IMR-90 (cell line): ENCODE measurements at regions not wholly inside any gene's neighbourhood (a gene's known extent, or its start where the extent isn't known, plus 50 kb on each side); places are given as distances from the start of the nearest gene placed in this dataset.

Experiments
- ATAC-seq: fragments of 200-7000 bp; cut with Tn5 transposase; 2 replicates; pipeline ENCODE4 v1.9.1; 2020; ENCODE audit warnings: low read depth, mild to moderate bottlenecking, moderate library complexity
- BruUV-seq: library from RNA; stranded (reverse); fragments of 400-500 nt; replicated peaks from 2 replicates; lab custom pipeline; 2021; lab: Mats Ljungman, UMichigan
- CTCF ChIA-PET: fragments of 300-600 bp; formaldehyde crosslinking; extraction: SDS; loops from one replicate; lab custom pipeline; 2021; ENCODE audit warnings: antibody characterized with exemption; lab: Yijun Ruan, JAX
- POLR2A ChIA-PET: fragments of 300-600 bp; sonication (Branson Sonifier 250); formaldehyde crosslinking; loops from one replicate; lab custom pipeline; 2022; ENCODE audit warnings: antibody characterized with exemption; ENCODE audit not compliant: unreplicated experiment; lab: Charles Lee
- DNase-seq: peaks from one replicate; pipeline ENCODE4 v3.0.0; 2013
- H2AFZ ChIP-seq: replicated peaks from 2 replicates; pipeline ENCODE3; 2013; ENCODE audit warnings: low read length, mild to moderate bottlenecking; ENCODE audit not compliant: poor library complexity
- H2AK5ac ChIP-seq: 2 replicates; pipeline ENCODE4 v1.6.1; 2013; ENCODE audit warnings: low read depth, low read length, inconsistent platforms
- H2AK9ac ChIP-seq: replicated peaks from 2 replicates; pipeline ENCODE3; 2013; ENCODE audit warnings: mild to moderate bottlenecking, low read depth, low read length, moderate library complexity; ENCODE audit not compliant: poor library complexity
- H2BK120ac ChIP-seq: 2 replicates; pipeline ENCODE4 v1.6.1; 2013; ENCODE audit warnings: low read depth, low read length, inconsistent platforms
- H2BK15ac ChIP-seq: 3 replicates; pipeline ENCODE4 v1.6.1; 2013; ENCODE audit warnings: low read depth, low read length, inconsistent platforms
- H2BK20ac ChIP-seq: 2 replicates; pipeline ENCODE4 v1.6.1; 2013; ENCODE audit warnings: low read depth, mild to moderate bottlenecking, inconsistent platforms, low read length, moderate library complexity
- H2BK5ac ChIP-seq: 2 replicates; pipeline ENCODE4 v1.6.1; 2013; ENCODE audit warnings: mild to moderate bottlenecking, low read depth, low read length, inconsistent platforms; ENCODE audit not compliant: poor library complexity, severe bottlenecking
- H3K14ac ChIP-seq: replicated peaks from 2 replicates; pipeline ENCODE4 v1.6.1; 2013; ENCODE audit warnings: low read depth, low read length, inconsistent platforms
- H3K18ac ChIP-seq: 2 replicates; pipeline ENCODE4 v1.6.1; 2013; ENCODE audit warnings: low read depth, low read length, control low read depth
- H3K23ac ChIP-seq: 2 replicates; pipeline ENCODE4 v1.6.1; 2013; ENCODE audit warnings: low read depth, low read length, inconsistent platforms
- H3K27ac ChIP-seq: 2 replicates; pipeline ENCODE4 v1.5.1; 2013; ENCODE audit warnings: mild to moderate bottlenecking, control low read depth, low read length; ENCODE audit not compliant: insufficient read depth
- H3K27me3 ChIP-seq: 2 replicates; pipeline ENCODE4 v1.6.1; 2013; ENCODE audit warnings: low read length; ENCODE audit not compliant: control insufficient read depth, insufficient read depth
- H3K36me3 ChIP-seq: 2 replicates; pipeline ENCODE4 v1.6.1; 2013; ENCODE audit warnings: low read length, mixed read lengths; ENCODE audit not compliant: control insufficient read depth, insufficient read depth
- H3K4ac ChIP-seq: 2 replicates; pipeline ENCODE4 v1.6.1; 2013; ENCODE audit warnings: low read depth, low read length, inconsistent platforms
- H3K4me1 ChIP-seq: 2 replicates; pipeline ENCODE4 v1.6.1; 2013; ENCODE audit warnings: low read length, mixed read lengths; ENCODE audit not compliant: control insufficient read depth, insufficient read depth
- H3K4me2 ChIP-seq: 2 replicates; pipeline ENCODE4 v1.6.1; 2013; ENCODE audit warnings: low read depth, mild to moderate bottlenecking, control low read depth, low read length, moderate library complexity
- H3K4me3 ChIP-seq: 2 replicates; pipeline ENCODE4 v1.5.1; 2013; ENCODE audit warnings: low read depth, mild to moderate bottlenecking, control low read depth, low read length, moderate library complexity; ENCODE audit not compliant: insufficient read depth
- H3K56ac ChIP-seq: 2 replicates; pipeline ENCODE4 v1.6.1; 2013; ENCODE audit warnings: low read length, inconsistent platforms; ENCODE audit not compliant: insufficient read depth; ENCODE audit errors: extremely low read depth
- H3K79me1 ChIP-seq, 2 experiments: 2 replicates each; pipeline ENCODE4 v1.6.1; 2013; ENCODE audit warnings: low read length in 2 of 2, inconsistent platforms in 1 of 2, low read depth in 1 of 2
- H3K9ac ChIP-seq: 2 replicates; pipeline ENCODE4 v1.6.1; 2013; ENCODE audit warnings: low read depth, low read length, control low read depth
- H3K9me1 ChIP-seq: 2 replicates; pipeline ENCODE4 v1.6.1; 2013; ENCODE audit warnings: low read length, inconsistent platforms; ENCODE audit not compliant: insufficient read depth
- H3K9me3 ChIP-seq: 2 replicates; pipeline ENCODE4 v1.6.1; 2013; ENCODE audit warnings: low read length; ENCODE audit not compliant: control insufficient read depth, insufficient read depth
- H4K20me1 ChIP-seq: 2 replicates; pipeline ENCODE4 v1.6.1; 2013; ENCODE audit warnings: low read length, inconsistent platforms; ENCODE audit not compliant: insufficient read depth
- H4K5ac ChIP-seq: 2 replicates; pipeline ENCODE4 v1.6.1; 2013; ENCODE audit warnings: mild to moderate bottlenecking, low read depth, low read length, control low read depth
- H4K8ac ChIP-seq, 2 experiments: 2 replicates each; pipeline ENCODE4 v1.6.1; 2013; ENCODE audit warnings: low read depth in 2 of 2, low read length in 2 of 2, control low read depth in 1 of 2, inconsistent platforms in 1 of 2
- H4K91ac ChIP-seq: 2 replicates; pipeline ENCODE4 v1.6.1; 2013; ENCODE audit warnings: low read depth, low read length, inconsistent platforms; ENCODE audit not compliant: insufficient read depth
- CEBPB ChIP-seq: IDR thresholded peaks from 2 replicates; pipeline ENCODE4 v1.6.1; 2012; ENCODE audit warnings: low read depth, low read length, improper control_type of control experiment
- FOS ChIP-seq: fragments of 150-350 bp; IDR thresholded peaks from 2 replicates; pipeline ENCODE4 v1.6.1; 2016; ENCODE audit warnings: low read depth, low read length
- MAFK ChIP-seq: IDR thresholded peaks from 2 replicates; pipeline ENCODE4 v1.6.1; 2012; ENCODE audit warnings: low read depth, low read length, improper control_type of control experiment
- MAZ ChIP-seq: IDR thresholded peaks from 2 replicates; pipeline ENCODE4 v1.6.1; 2012; ENCODE audit warnings: low read depth, mild to moderate bottlenecking, low read length, improper control_type of control experiment, moderate library complexity, borderline replicate concordance
- MXI1 ChIP-seq: IDR thresholded peaks from 2 replicates; pipeline ENCODE4 v1.6.1; 2012; ENCODE audit warnings: low read depth, mild to moderate bottlenecking, low read length, moderate library complexity, borderline replicate concordance
- NFE2L2 ChIP-seq: fragments of 150-350 bp; IDR thresholded peaks from 2 replicates; pipeline ENCODE4 v1.6.1; 2016; ENCODE audit warnings: low read depth, mild to moderate bottlenecking, low read length
- RAD21 ChIP-seq: IDR thresholded peaks from 2 replicates; pipeline ENCODE4 v1.6.1; 2012; ENCODE audit warnings: low read length, improper control_type of control experiment
- RCOR1 ChIP-seq: IDR thresholded peaks from 2 replicates; pipeline ENCODE4 v1.6.1; 2012; ENCODE audit warnings: mild to moderate bottlenecking, low read length, improper control_type of control experiment; ENCODE audit not compliant: insufficient replicate concordance
- RFX5 ChIP-seq: IDR thresholded peaks from 2 replicates; pipeline ENCODE4 v1.8.0; 2012; ENCODE audit warnings: low read depth, mild to moderate bottlenecking, low read length, moderate library complexity
- SMC3 ChIP-seq: fragments of 150-350 bp; IDR thresholded peaks from 2 replicates; pipeline ENCODE4 v1.6.1; 2016; ENCODE audit warnings: low read depth, mild to moderate bottlenecking, antibody characterized with exemption, low read length, moderate library complexity
- USF2 ChIP-seq: fragments of 150-350 bp; IDR thresholded peaks from 2 replicates; pipeline ENCODE4 v1.6.1; 2017; ENCODE audit warnings: mild to moderate bottlenecking, antibody characterized with exemption, low read length, low read depth
- WGBS, 2 experiments: methylation state at CpG; one replicate each; pipeline versions ENCODE4 v1.1.5 to v1.1.7; 2013; ENCODE audit warnings: missing lambda C conversion rate in 2 of 2; ENCODE audit not compliant: insufficient read length in 1 of 2; ENCODE audit errors: extremely low coverage in 2 of 2; 5-methylcytosine and 5-hydroxymethylcytosine counted together
- dilution Hi-C: fragments of 300-500 bp; cut with HindIII; formaldehyde crosslinking; loops from one replicate; pipeline ENCODE4 v1.14.3; 2018; ENCODE audit warnings: low sequenced_read_pairs; ENCODE audit not compliant: unreplicated experiment
- in situ Hi-C: fragments of 300-500 bp; cut with MboI; formaldehyde crosslinking; loops from 3 replicates; pipeline ENCODE4 v1.14.3; 2019; ENCODE audit warnings: low sequenced_read_pairs, inconsistent platforms, mixed read lengths
- intact Hi-C: fragments of 100-400 bp; cut with micrococcal nuclease; formaldehyde crosslinking; loops from 2 replicates; pipeline ENCODE4 v1.10.0; 2022
- TF ChIP-seq, protein P1 (sequence below): fragments of 150-350 bp; IDR thresholded peaks from 2 replicates; pipeline ENCODE4 v1.6.1; 2016; ENCODE audit warnings: low read depth, mild to moderate bottlenecking, low read length, moderate library complexity, borderline replicate concordance
- TF ChIP-seq, protein P2 (sequence below): conservative IDR thresholded peaks from 2 replicates; pipeline ENCODE4 v1.5.1; 2012; ENCODE audit warnings: mild to moderate bottlenecking, low read depth, low read length, improper control_type of control experiment

GRCh38 chr6:76506808-76507207, 434.3 kb upstream of the IMPG1 start:
- no peak overlapping the region for H3K27ac ChIP-seq
- in situ Hi-C loops, result no loop called here
- no peaks in the 10 kb centered on the region for H3K9me1 ChIP-seq
- H4K20me1 ChIP-seq, result no peaks in the 10 kb centered on the region
- H2BK5ac ChIP-seq, result no peak overlapping the region
- no CpG with 5 or more reads among the region's 1 CpG for WGBS, 2 experiments
- no peak overlapping the region for H3K4me2 ChIP-seq
- no peak overlapping the region for H3K23ac ChIP-seq
- no peak overlapping the region for H2BK15ac ChIP-seq
- H4K5ac ChIP-seq, result no peak overlapping the region
- no peak overlapping the region for H4K91ac ChIP-seq
- no peak overlapping the region for H3K14ac ChIP-seq
- H2BK120ac ChIP-seq, result no peak overlapping the region
- no TSS peak for BruUV-seq
- no peak overlapping the region for H3K4me3 ChIP-seq
- no peaks in the 10 kb centered on the region; the same call in 1 of the 2 replicates for H3K9me3 ChIP-seq
- no peak overlapping the region for H4K8ac ChIP-seq
- H3K56ac ChIP-seq, result no peak overlapping the region
- ChIA-PET POLR2A (no interaction called here), CTCF (no interaction called here)
- H3K4ac ChIP-seq, result no peak overlapping the region
- no peak for DNase-seq
- H3K36me3 ChIP-seq, result no peaks in the 10 kb centered on the region
- no peak overlapping the region for H2AK9ac ChIP-seq
- H3K18ac ChIP-seq, result no peak overlapping the region
- dilution Hi-C loops, result no loop called here
- intact Hi-C loops, result no loop called here
- no peaks in the 10 kb centered on the region for H3K79me1 ChIP-seq
- H2AK5ac ChIP-seq, result no peak overlapping the region
- no peaks in the 10 kb centered on the region for H3K27me3 ChIP-seq
- ATAC-seq, result no peak
- no peak overlapping the region for H2BK20ac ChIP-seq
- H2AFZ ChIP-seq, result no peak overlapping the region
- TF ChIP-seq, protein P1, sequence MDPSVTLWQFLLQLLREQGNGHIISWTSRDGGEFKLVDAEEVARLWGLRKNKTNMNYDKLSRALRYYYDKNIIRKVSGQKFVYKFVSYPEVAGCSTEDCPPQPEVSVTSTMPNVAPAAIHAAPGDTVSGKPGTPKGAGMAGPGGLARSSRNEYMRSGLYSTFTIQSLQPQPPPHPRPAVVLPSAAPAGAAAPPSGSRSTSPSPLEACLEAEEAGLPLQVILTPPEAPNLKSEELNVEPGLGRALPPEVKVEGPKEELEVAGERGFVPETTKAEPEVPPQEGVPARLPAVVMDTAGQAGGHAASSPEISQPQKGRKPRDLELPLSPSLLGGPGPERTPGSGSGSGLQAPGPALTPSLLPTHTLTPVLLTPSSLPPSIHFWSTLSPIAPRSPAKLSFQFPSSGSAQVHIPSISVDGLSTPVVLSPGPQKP, result no peak
- TF ChIP-seq, protein P2, sequence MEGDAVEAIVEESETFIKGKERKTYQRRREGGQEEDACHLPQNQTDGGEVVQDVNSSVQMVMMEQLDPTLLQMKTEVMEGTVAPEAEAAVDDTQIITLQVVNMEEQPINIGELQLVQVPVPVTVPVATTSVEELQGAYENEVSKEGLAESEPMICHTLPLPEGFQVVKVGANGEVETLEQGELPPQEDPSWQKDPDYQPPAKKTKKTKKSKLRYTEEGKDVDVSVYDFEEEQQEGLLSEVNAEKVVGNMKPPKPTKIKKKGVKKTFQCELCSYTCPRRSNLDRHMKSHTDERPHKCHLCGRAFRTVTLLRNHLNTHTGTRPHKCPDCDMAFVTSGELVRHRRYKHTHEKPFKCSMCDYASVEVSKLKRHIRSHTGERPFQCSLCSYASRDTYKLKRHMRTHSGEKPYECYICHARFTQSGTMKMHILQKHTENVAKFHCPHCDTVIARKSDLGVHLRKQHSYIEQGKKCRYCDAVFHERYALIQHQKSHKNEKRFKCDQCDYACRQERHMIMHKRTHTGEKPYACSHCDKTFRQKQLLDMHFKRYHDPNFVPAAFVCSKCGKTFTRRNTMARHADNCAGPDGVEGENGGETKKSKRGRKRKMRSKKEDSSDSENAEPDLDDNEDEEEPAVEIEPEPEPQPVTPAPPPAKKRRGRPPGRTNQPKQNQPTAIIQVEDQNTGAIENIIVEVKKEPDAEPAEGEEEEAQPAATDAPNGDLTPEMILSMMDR, result no peak
- TF ChIP-seq SMC3, result no peak
- TF ChIP-seq MAFK, result no peak
- TF ChIP-seq USF2, result no peak
- no peak for TF ChIP-seq NFE2L2
- no peak for TF ChIP-seq CEBPB
- no peak for TF ChIP-seq RAD21
- TF ChIP-seq RCOR1, result no peak
- no peak for TF ChIP-seq MAZ
- TF ChIP-seq FOS, result no peak
- TF ChIP-seq MXI1, result no peak
- no peak for TF ChIP-seq RFX5
- no peak overlapping the region for H3K9ac ChIP-seq
- H3K4me1 ChIP-seq, result no peaks in the 10 kb centered on the region
